K562 (cell line): ENCODE measurements at regions not wholly inside any gene's neighbourhood (a gene's known extent, or its start where the extent isn't known, plus 50 kb on each side); places are given as distances from the start of the nearest gene placed in this dataset.

ENCODE experiments used
- ATAC-seq: fragments of 200-7000 bp; cut with Tn5 transposase; 3 replicates; pipeline ENCODE4 v1.9.1; 2020; ENCODE audit warnings: moderate library complexity
- BruUV-seq: library from RNA; stranded (reverse); fragments of 400-500 nt; replicated peaks from 2 replicates; lab custom pipeline; 2021; lab: Mats Ljungman, UMichigan
- CTCF ChIA-PET: fragments of 300-600 bp; formaldehyde crosslinking; extraction: SDS; loops from one replicate; lab custom pipeline; 2021; ENCODE audit warnings: low intra/inter-chr PET ratio; lab: Yijun Ruan, JAX
- POLR2A ChIA-PET: fragments of 300-600, 350-650 bp; sonication (Branson Sonifier 250); formaldehyde crosslinking; extraction: SDS; loops from one replicate; lab custom pipeline; 2021; ENCODE audit warnings: antibody characterized with exemption, inconsistent platforms; lab: Yijun Ruan, JAX
- DNase-seq, 4 experiments: peaks; one replicate each; pipeline versions ENCODE4 v3.0.0 to v3.0.0-alpha.2; 2011 to 2018; ENCODE audit warnings: low spot score in 3 of 4, mixed read lengths in 3 of 4; ENCODE audit errors: extremely low read depth in 1 of 4
- FAIRE-seq: peaks from 2 replicates; lab custom pipeline; 2011; peaks lifted over from hg19 to GRCh38; lab: Jason Lieb, UNC
- H2AFZ ChIP-seq: 2 replicates; pipeline ENCODE4 v1.6.0; 2011; ENCODE audit warnings: low read depth, low read length, control low read depth, inconsistent platforms
- H3K27ac ChIP-seq: fragments of 200-600 bp; 3 replicates; pipeline ENCODE4 v1.8.0; 2011; ENCODE audit warnings: low read depth, mild to moderate bottlenecking, control low read depth, inconsistent platforms, low read length, moderate library complexity, mixed read lengths; ENCODE audit errors: extremely low read depth
- H3K27me3 ChIP-seq, 2 experiments: fragments of 300-600 bp in 1 of 2; 2 replicates in 1 of 2; 3 replicates in 1 of 2; pipeline versions ENCODE4 v1.6.0 to v1.8.0; 2011; ENCODE audit warnings: inconsistent platforms in 2 of 2, low read length in 2 of 2, mild to moderate bottlenecking in 1 of 2, mixed read lengths in 1 of 2, moderate library complexity in 1 of 2; ENCODE audit not compliant: control insufficient read depth in 2 of 2, insufficient read depth in 2 of 2
- H3K36me3 ChIP-seq: fragments of 300-600 bp; 3 replicates; pipeline ENCODE4 v1.8.0; 2011; ENCODE audit warnings: mild to moderate bottlenecking, low read length, inconsistent platforms; ENCODE audit not compliant: control insufficient read depth, insufficient read depth
- H3K4me1 ChIP-seq, 2 experiments: fragments of 200-600 bp in 1 of 2; replicated peaks in 1 of 2; 2 replicates in 1 of 2; 3 replicates in 1 of 2; pipeline versions ENCODE4 v1.5.1 to v1.8.0; 2011; ENCODE audit warnings: inconsistent platforms in 2 of 2, low read length in 2 of 2, mild to moderate bottlenecking in 1 of 2, mixed read lengths in 1 of 2, moderate library complexity in 1 of 2; ENCODE audit not compliant: control insufficient read depth in 2 of 2, insufficient read depth in 2 of 2
- H3K4me2 ChIP-seq: 2 replicates; pipeline ENCODE4 v1.6.1; 2011; ENCODE audit warnings: low read length, control low read depth, inconsistent platforms, mixed read lengths; ENCODE audit not compliant: insufficient read depth
- H3K4me3 ChIP-seq: fragments of 200-600 bp; sonication (generic), shearing (Covaris generic); 2 replicates; pipeline ENCODE4 v1.5.1; 2016; ENCODE audit warnings: control low read depth, inconsistent platforms
- H3K79me2 ChIP-seq: fragments of 200-600 bp; 3 replicates; pipeline ENCODE4 v1.8.0; 2011; ENCODE audit warnings: low read length, inconsistent platforms; ENCODE audit not compliant: control insufficient read depth, insufficient read depth
- H3K9ac ChIP-seq, 2 experiments: 2 replicates each; pipeline versions ENCODE4 v1.6.0 to v1.6.1; 2011; ENCODE audit warnings: low read depth in 2 of 2, low read length in 2 of 2, control low read depth in 1 of 2, inconsistent platforms in 1 of 2, mild to moderate bottlenecking in 1 of 2, mixed read lengths in 1 of 2; ENCODE audit not compliant: insufficient read depth in 1 of 2
- H3K9me1 ChIP-seq: one replicate; pipeline ENCODE4 v1.6.0; 2011; ENCODE audit warnings: inconsistent platforms, mild to moderate bottlenecking, low read length, moderate library complexity; ENCODE audit not compliant: control insufficient read depth, insufficient read depth
- H3K9me3 ChIP-seq: replicated peaks from 2 replicates; pipeline ENCODE4 v1.5.1; 2011; ENCODE audit warnings: low read depth, low read length, inconsistent platforms; ENCODE audit not compliant: control insufficient read depth, insufficient read depth
- H4K20me1 ChIP-seq: replicated peaks from 2 replicates; pipeline ENCODE4 v1.6.1; 2011; ENCODE audit warnings: low read length, inconsistent platforms, mixed read lengths; ENCODE audit not compliant: control insufficient read depth, insufficient read depth
- ARID1B ChIP-seq: fragments of 450-650 bp; IDR thresholded peaks from 2 replicates; pipeline ENCODE4 v1.6.1; 2016; ENCODE audit warnings: antibody characterized with exemption, mild to moderate bottlenecking, inconsistent platforms
- ATF1 ChIP-seq, 2 experiments: fragments of 450-650 bp in 1 of 2; IDR thresholded peaks; 2 replicates each; pipeline ENCODE4 v1.6.1; 2016; ENCODE audit warnings: missing compliant biosample characterization in 1 of 2, missing genetic modification characterization in 1 of 2
- CC2D1A ChIP-seq: fragments of 450-650 bp; IDR thresholded peaks from 2 replicates; pipeline ENCODE4 v1.6.1; 2017; ENCODE audit warnings: mild to moderate bottlenecking
- L3MBTL2 ChIP-seq: fragments of 450-650 bp; IDR thresholded peaks from 2 replicates; pipeline ENCODE4 v1.6.1; 2016; ENCODE audit warnings: mild to moderate bottlenecking, moderate library complexity
- NFE2L1 ChIP-seq: fragments of 450-650 bp; IDR thresholded peaks from 2 replicates; pipeline ENCODE4 v1.6.1; 2016; ENCODE audit warnings: missing genetic modification characterization, low read depth, mild to moderate bottlenecking, missing compliant biosample characterization, moderate library complexity, borderline replicate concordance
- OTX1 ChIP-seq: fragments of 450-650 bp; formaldehyde crosslinking; IDR thresholded peaks from 2 replicates; pipeline ENCODE4 v1.4.0; 2022; ENCODE audit warnings: mild to moderate bottlenecking
- RBM17 ChIP-seq: fragments of 200-400 bp; formaldehyde crosslinking; IDR thresholded peaks from 2 replicates; pipeline ENCODE4 v1.6.1; 2017; ENCODE audit warnings: low read depth, mild to moderate bottlenecking, low read length, borderline replicate concordance
- RFX7 ChIP-seq: fragments of 250-450 bp; sonication (Bioruptor Pico); IDR thresholded peaks from 2 replicates; pipeline ENCODE4 v1.5.1; 2021; ENCODE audit warnings: mild to moderate bottlenecking
- SAFB ChIP-seq: fragments of 200-400 bp; formaldehyde crosslinking; IDR thresholded peaks from 2 replicates; pipeline ENCODE4 v1.6.1; 2017; ENCODE audit warnings: low read depth, low read length, borderline replicate concordance
- TBL1XR1 ChIP-seq, 2 experiments: IDR thresholded peaks; 2 replicates each; pipeline ENCODE4 v1.6.1; 2012; ENCODE audit warnings: improper control_type of control experiment in 2 of 2, low read length in 2 of 2, mild to moderate bottlenecking in 1 of 2
- TGIF2 ChIP-seq: sonication (generic); formaldehyde crosslinking; IDR thresholded peaks from 2 replicates; pipeline ENCODE4 v1.8.1; 2022; ENCODE audit warnings: mild to moderate bottlenecking, missing genetic modification reagents, moderate library complexity
- ZBTB1 ChIP-seq: sonication (generic); formaldehyde crosslinking; IDR thresholded peaks from 2 replicates; pipeline ENCODE4 v1.8.1; 2023; ENCODE audit warnings: missing genetic modification reagents, low read depth, mild to moderate bottlenecking, borderline replicate concordance
- ZNF695 ChIP-seq: fragments of 450-650 bp; formaldehyde crosslinking; IDR thresholded peaks from 2 replicates; pipeline ENCODE4 v1.4.0; 2020; ENCODE audit warnings: mild to moderate bottlenecking, moderate library complexity
- ZNF707 ChIP-seq: fragments of 250-450 bp; sonication (Bioruptor Pico); conservative IDR thresholded peaks from 2 replicates; pipeline ENCODE4 v1.8.0; 2022; ENCODE audit warnings: inconsistent platforms, mild to moderate bottlenecking, moderate library complexity
- ZNF79 ChIP-seq: fragments of 250-450 bp; sonication (Bioruptor Pico); IDR thresholded peaks from 2 replicates; pipeline ENCODE4 v1.4.0; 2020; ENCODE audit warnings: low read depth, mild to moderate bottlenecking, moderate library complexity
- whole genome bisulfite sequencing: fragments of 100-300 bp; shearing (Covaris generic); methylation state at CpG from one replicate; pipeline ENCODE4 v1.1.6; 2016; ENCODE audit warnings: low coverage, mixed read lengths; ENCODE audit not compliant: insufficient coverage; ENCODE audit errors: missing lambda C conversion rate; 5-methylcytosine and 5-hydroxymethylcytosine counted together
- in situ Hi-C: fragments of 300-500 bp; cut with MboI; formaldehyde crosslinking; loops from 4 replicates; pipeline ENCODE4 v1.15.0; 2018; ENCODE audit warnings: inconsistent platforms, mixed read lengths
- intact Hi-C: fragments of 100-400 bp; cut with micrococcal nuclease; formaldehyde crosslinking; loops from 2 replicates; pipeline ENCODE4 v1.14.2; 2022
- TF ChIP-seq, protein P1 (sequence below): fragments of 250-450 bp; sonication (Bioruptor Pico); IDR thresholded peaks from 2 replicates; pipeline ENCODE4 v1.4.0; 2020

DNA sequence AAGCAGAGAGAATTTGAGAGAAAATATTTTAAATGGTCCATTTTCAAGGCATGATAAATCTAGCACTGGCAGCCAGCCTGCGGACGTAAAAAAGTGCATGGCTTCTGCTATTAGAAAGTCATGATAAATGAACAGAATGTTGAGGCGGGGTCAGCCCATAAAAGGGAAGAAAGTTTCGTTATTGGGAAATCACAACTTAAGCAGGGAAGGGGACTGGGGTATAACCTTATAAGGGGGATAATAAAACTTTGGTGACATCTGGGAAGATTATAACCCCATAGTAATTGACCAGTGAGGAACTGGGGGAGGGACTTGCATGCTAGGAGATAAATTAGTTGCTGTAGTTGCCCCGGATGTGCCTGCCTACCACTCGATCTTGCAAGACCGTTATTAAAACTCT, 88.4 kb upstream of the PLSCR4 start:
- H3K4me1 ChIP-seq, result no peaks in the 10 kb centered on the region
- ChIA-PET CTCF (no interaction called here), POLR2A (no interaction called here)
- no peak overlapping the region for H3K27ac ChIP-seq
- H3K4me2 ChIP-seq, result no peak overlapping the region
- DNase-seq (no peak), FAIRE-seq (no peak), ATAC-seq (no peak)
- no peaks in the 10 kb centered on the region for H3K9me1 ChIP-seq
- H3K4me3 ChIP-seq, result no peak overlapping the region
- no peaks in the 10 kb centered on the region for H3K79me2 ChIP-seq
- WGBS, result 3% methylated on average over 7 of the region's 7 CpGs
- no peaks in the 10 kb centered on the region for H3K36me3 ChIP-seq
- H2AFZ ChIP-seq, result no peak overlapping the region
- in situ Hi-C loops, result loop anchor here (25.0 kb wide), 1 partner anchor 248 kb away; no protein-coding TSS in a partner anchor
- H3K9me3 ChIP-seq, result no peaks in the 10 kb centered on the region
- no peaks in the 10 kb centered on the region for H4K20me1 ChIP-seq
- no peaks in the 10 kb centered on the region for H3K27me3 ChIP-seq
- no TSS peak for BruUV-seq
- H3K9ac ChIP-seq, result no peak overlapping the region
- intact Hi-C loops, result no loop called here
- TF ChIP-seq ZNF695 (CRISPR knock-in tag) (no peak), ARID1B (no peak), ATF1 (CRISPR knock-in tag; IDR thresholded peaks at IDR 0.05) (no peak), ATF1 (tag; IDR thresholded peaks at IDR 0.05) (no peak), ZBTB1 (CRISPR knock-in tag) (no peak), SAFB (no peak), TBL1XR1 (IDR thresholded peaks at IDR 0.05; ENCODE audit: low read length in 2 of 2) (no peak), TGIF2 (CRISPR knock-in tag) (no peak), RBM17 (no peak), RFX7 (no peak), ZNF79 (CRISPR knock-in tag) (no peak), NFE2L1 (tag) (no peak), CC2D1A (no peak), OTX1 (no peak), L3MBTL2 (no peak), ZNF707 (CRISPR knock-in tag) (no peak)
- TF ChIP-seq, protein P1, sequence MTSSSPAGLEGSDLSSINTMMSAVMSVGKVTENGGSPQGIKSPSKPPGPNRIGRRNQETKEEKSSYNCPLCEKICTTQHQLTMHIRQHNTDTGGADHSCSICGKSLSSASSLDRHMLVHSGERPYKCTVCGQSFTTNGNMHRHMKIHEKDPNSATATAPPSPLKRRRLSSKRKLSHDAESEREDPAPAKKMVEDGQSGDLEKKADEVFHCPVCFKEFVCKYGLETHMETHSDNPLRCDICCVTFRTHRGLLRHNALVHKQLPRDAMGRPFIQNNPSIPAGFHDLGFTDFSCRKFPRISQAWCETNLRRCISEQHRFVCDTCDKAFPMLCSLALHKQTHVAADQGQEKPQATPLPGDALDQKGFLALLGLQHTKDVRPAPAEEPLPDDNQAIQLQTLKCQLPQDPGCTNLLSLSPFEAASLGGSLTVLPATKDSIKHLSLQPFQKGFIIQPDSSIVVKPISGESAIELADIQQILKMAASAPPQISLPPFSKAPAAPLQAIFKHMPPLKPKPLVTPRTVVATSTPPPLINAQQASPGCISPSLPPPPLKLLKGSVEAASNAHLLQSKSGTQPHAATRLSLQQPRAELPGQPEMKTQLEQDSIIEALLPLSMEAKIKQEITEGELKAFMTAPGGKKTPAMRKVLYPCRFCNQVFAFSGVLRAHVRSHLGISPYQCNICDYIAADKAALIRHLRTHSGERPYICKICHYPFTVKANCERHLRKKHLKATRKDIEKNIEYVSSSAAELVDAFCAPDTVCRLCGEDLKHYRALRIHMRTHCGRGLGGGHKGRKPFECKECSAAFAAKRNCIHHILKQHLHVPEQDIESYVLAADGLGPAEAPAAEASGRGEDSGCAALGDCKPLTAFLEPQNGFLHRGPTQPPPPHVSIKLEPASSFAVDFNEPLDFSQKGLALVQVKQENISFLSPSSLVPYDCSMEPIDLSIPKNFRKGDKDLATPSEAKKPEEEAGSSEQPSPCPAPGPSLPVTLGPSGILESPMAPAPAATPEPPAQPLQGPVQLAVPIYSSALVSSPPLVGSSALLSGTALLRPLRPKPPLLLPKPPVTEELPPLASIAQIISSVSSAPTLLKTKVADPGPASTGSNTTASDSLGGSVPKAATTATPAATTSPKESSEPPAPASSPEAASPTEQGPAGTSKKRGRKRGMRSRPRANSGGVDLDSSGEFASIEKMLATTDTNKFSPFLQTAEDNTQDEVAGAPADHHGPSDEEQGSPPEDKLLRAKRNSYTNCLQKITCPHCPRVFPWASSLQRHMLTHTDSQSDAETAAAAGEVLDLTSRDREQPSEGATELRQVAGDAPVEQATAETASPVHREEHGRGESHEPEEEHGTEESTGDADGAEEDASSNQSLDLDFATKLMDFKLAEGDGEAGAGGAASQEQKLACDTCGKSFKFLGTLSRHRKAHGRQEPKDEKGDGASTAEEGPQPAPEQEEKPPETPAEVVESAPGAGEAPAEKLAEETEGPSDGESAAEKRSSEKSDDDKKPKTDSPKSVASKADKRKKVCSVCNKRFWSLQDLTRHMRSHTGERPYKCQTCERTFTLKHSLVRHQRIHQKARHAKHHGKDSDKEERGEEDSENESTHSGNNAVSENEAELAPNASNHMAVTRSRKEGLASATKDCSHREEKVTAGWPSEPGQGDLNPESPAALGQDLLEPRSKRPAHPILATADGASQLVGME, result no peak
